GM12864 (cell line): ENCODE measurements at regions not wholly inside any gene's neighbourhood (a gene's known extent, or its start where the extent isn't known, plus 50 kb on each side); places are given as distances from the start of the nearest gene placed in this dataset.

Experiments
- DNase-seq: peaks from one replicate; pipeline ENCODE4 v3.0.0-alpha.2; 2011; ENCODE audit warnings: low read depth
- H3K4me3 ChIP-seq: 2 replicates; pipeline ENCODE4 v1.5.1; 2011; ENCODE audit warnings: mild to moderate bottlenecking, low read depth, low read length, control low read depth
- TF ChIP-seq, protein P1 (sequence below): IDR thresholded peaks from 2 replicates; pipeline ENCODE4 v1.5.1; 2011; ENCODE audit warnings: low read depth, mild to moderate bottlenecking, moderate library complexity, low read length, control low read depth, inconsistent platforms; ENCODE audit errors: missing control alignments

DNA sequence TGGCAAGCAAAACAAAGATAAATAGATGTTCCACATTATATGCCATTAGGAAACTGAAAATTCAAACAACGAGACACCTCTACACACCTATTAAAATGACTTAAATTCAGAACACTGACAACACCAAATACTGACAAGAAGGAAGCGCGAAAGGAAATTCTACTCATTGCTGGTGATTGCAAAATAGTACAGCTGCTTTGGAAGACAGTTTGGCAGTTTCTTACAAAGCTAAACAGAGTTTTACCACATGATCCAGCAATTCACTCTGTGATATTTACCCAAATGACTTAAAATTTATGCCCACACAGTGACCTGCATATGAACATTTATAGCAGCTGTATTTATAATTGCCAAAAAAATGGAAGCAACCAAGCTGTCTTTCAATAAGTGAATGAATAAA is 232.6 kb downstream of the CASP12 start:
- H3K4me3 ChIP-seq, result no peak overlapping the region
- TF ChIP-seq, protein P1, sequence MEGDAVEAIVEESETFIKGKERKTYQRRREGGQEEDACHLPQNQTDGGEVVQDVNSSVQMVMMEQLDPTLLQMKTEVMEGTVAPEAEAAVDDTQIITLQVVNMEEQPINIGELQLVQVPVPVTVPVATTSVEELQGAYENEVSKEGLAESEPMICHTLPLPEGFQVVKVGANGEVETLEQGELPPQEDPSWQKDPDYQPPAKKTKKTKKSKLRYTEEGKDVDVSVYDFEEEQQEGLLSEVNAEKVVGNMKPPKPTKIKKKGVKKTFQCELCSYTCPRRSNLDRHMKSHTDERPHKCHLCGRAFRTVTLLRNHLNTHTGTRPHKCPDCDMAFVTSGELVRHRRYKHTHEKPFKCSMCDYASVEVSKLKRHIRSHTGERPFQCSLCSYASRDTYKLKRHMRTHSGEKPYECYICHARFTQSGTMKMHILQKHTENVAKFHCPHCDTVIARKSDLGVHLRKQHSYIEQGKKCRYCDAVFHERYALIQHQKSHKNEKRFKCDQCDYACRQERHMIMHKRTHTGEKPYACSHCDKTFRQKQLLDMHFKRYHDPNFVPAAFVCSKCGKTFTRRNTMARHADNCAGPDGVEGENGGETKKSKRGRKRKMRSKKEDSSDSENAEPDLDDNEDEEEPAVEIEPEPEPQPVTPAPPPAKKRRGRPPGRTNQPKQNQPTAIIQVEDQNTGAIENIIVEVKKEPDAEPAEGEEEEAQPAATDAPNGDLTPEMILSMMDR, result no peak
- no peak for DNase-seq

DNA sequence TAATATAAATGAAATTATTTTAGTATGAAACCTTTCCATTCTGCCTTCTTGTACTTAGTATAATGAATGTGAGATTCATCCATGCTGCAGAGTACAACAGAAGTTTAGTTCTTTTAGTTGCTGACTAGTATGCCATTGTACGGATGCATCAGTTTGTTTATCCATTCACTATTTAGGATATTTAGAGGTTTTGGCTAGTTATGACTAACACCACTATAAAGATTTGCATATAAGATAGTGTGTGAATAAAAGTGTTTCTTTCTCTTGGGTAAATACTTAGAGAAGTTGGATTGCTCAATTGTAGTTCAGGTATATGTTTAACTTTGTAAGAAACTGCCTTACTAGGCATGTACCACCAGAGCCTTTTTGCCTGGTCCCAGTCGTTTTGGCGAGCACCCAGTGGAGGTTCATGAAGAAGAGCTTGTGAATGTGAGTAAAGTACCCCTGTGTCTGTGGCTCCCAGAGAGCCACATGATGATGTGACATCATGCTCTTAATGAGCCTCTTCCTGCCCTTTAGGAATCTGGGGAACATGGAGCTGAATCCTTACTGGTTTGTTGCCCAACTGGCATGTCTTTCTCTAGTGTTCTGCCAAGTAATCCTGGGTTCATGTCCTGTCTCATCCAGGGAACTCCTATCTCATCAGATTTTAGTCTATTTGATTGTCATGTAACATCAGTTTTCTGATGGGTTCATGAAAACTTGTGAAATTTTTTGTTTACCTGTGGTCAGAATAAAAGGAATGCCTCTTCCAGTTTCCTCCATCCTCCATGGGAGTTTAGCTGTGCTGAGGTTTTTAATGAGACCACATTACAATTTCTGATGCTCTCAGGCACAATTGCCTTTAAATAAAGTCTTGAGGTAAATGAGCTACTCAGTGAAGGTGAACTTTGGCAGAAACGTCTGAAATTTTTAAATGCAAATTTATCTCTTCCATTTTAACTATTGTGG is 234.8 kb downstream of the CASP12 start:
- DNase-seq, result no peak
- H3K4me3 ChIP-seq, result no peak overlapping the region
- TF ChIP-seq, protein P1, result no peak

DNA sequence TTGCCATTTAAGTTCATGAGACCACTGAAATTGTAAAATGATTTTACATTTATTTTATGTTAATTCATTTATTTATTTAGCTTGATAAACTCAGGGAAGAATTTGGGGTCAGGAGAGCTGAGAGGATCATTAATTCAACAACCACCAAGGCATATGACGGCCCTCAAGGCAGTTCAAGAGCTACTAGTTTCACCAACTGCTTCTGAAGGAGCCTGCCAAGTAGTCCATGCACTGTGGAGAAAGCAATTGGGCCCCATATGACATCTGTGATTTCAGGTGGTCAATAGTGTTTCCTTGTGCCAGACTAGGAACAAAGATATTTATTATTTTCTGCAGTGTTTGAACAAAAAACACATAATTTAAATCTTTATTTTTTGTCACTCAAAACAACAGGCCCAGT is 236.4 kb downstream of the CASP12 start:
- TF ChIP-seq, protein P1, result no peak
- H3K4me3 ChIP-seq, result no peak overlapping the region
- DNase-seq, result no peak

DNA sequence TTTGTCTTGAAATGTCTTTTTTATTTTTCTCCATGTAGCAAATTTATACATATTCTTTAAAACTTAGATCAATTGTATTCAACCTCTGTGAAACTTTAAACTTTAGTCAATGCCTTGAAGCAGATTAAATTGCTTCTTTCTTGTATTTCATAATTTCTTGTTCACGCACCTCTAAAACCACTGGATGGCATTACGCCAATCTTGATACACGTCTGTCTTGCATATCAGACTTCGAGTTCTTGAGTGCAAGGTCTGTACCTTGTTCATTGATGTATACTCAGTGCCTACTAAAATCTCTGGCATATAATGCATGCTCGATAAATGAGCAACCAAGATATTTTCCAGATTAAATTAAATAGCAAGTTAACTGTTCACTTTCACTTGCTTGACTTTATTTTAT is 236.8 kb downstream of the CASP12 start:
- no peak overlapping the region for H3K4me3 ChIP-seq
- TF ChIP-seq, protein P1, result no peak
- DNase-seq, result no peak

DNA sequence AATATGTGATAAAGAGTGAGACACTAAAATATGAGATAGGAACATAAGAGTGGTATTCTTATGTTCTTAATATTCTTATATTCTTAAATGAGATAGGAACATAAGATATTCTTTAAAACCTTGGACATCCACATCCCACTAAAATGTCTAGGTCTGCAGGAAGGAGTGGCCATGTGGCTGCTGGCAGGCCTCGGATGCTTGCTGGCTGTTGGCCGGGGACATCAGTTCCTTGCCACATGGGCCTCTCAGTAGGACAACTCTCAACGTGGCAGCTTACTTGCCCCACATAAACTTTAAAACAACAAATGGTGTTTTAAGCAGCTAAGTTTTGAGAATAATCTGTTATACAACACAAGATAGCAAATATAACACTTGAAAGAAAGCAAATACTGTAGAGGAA is 240.1 kb downstream of the CASP12 start:
- TF ChIP-seq, protein P1, result no peak
- no peak overlapping the region for H3K4me3 ChIP-seq
- DNase-seq, result no peak

DNA sequence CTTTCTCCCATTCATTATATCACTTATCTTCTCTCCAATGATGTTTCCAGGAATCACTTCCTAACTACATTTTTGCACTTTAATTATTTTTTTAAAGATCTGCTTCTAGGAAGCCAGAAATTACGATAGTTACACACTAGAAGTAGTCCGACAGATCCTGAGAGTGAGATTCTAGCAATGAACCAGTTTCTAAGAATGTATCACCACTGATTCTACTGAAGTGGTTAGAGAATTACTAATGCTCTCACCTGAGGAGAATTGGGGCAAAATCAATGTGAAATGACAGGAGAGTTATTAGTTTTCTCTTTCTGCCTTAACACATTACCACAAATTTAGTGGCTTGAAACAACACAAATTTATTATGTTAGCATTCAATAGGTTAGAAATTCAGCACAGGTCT is 241.2 kb downstream of the CASP12 start:
- H3K4me3 ChIP-seq, result no peak overlapping the region
- TF ChIP-seq, protein P1, result no peak
- no peak for DNase-seq

DNA sequence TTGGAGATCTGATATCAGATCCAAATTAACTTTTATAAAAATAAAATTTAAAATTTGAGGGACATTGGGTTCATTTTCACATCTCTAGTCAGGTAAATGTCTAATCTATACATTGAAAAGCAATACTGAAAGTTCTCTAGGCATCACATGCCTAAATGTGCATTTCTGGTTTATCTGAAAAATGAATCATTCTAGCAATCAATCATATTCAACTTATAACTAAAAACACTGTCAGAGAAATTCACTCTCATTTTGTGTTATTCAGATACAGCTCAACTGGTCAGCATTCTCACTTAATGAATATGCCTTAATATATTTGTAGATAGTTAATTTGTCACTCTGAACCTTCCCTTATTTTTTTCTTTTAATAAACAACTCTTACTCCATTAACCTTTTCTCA is 243.2 kb downstream of the CASP12 start:
- no peak for DNase-seq
- TF ChIP-seq, protein P1, result no peak
- H3K4me3 ChIP-seq, result no peak overlapping the region
